OCI-LY7 (cell line): ENCODE measurements at regions not wholly inside any gene's neighbourhood (a gene's known extent, or its start where the extent isn't known, plus 50 kb on each side); places are given as distances from the start of the nearest gene placed in this dataset.

Source experiments
- BruUV-seq: library from RNA; stranded (reverse); fragments of 400-500 nt; replicated peaks from 2 replicates; lab custom pipeline; 2021; lab: Mats Ljungman, UMichigan
- CTCF ChIA-PET: fragments of 300-600 bp; sonication (Branson Sonifier 250); formaldehyde crosslinking; loops from one replicate; lab custom pipeline; 2022; ENCODE audit warnings: antibody characterized with exemption; ENCODE audit not compliant: unreplicated experiment; lab: Charles Lee
- POLR2A ChIA-PET: fragments of 300-600 bp; sonication (Branson Sonifier 250); formaldehyde crosslinking; loops from one replicate; lab custom pipeline; 2022; ENCODE audit warnings: antibody characterized with exemption; lab: Charles Lee
- DNase-seq: peaks from one replicate; pipeline ENCODE4 v3.0.0-alpha.2; 2015; ENCODE audit warnings: low spot score
- H2AFZ ChIP-seq: fragments of 200-600 bp; sonication (generic), shearing (Covaris generic); 2 replicates; pipeline ENCODE4 v1.6.1; 2014; ENCODE audit warnings: mild to moderate bottlenecking, antibody characterized with exemption, low read length, moderate library complexity
- H3K27ac ChIP-seq: fragments of 200-600 bp; sonication (generic); 2 replicates; pipeline ENCODE4 v1.5.1; 2014; ENCODE audit warnings: mixed run types, low read depth, mild to moderate bottlenecking, moderate library complexity, low read length, inconsistent platforms; ENCODE audit not compliant: poor library complexity, severe bottlenecking
- H3K36me3 ChIP-seq: fragments of 200-600 bp; sonication (generic); 2 replicates; pipeline ENCODE4 v1.6.1; 2014; ENCODE audit warnings: mild to moderate bottlenecking, antibody characterized with exemption, low read length, moderate library complexity, mixed read lengths; ENCODE audit not compliant: insufficient read depth
- H3K4me1 ChIP-seq: fragments of 200-600 bp; sonication (generic); 2 replicates; pipeline ENCODE4 v1.5.1; 2014; ENCODE audit warnings: mild to moderate bottlenecking, low read length; ENCODE audit not compliant: insufficient read depth, poor library complexity, severe bottlenecking
- H3K4me2 ChIP-seq: fragments of 200-600 bp; sonication (generic); 2 replicates; pipeline ENCODE4 v1.6.1; 2014; ENCODE audit warnings: mild to moderate bottlenecking, low read length
- H3K4me3 ChIP-seq: fragments of 200-600 bp; sonication (generic); 2 replicates; pipeline ENCODE4 v1.5.1; 2014; ENCODE audit warnings: mild to moderate bottlenecking, low read depth, low read length; ENCODE audit not compliant: poor library complexity, severe bottlenecking
- H3K79me2 ChIP-seq: fragments of 200-600 bp; sonication (generic); 2 replicates; pipeline ENCODE4 v1.6.1; 2016; ENCODE audit warnings: low read depth, mild to moderate bottlenecking, low read length, moderate library complexity, mixed read lengths; ENCODE audit not compliant: insufficient read depth
- H3K9me2 ChIP-seq: fragments of 200-600 bp; sonication (generic); 2 replicates; pipeline ENCODE4 v1.6.1; 2016; ENCODE audit warnings: mild to moderate bottlenecking, low read length, mixed read lengths; ENCODE audit not compliant: insufficient read depth
- H3K9me3 ChIP-seq: fragments of 200-600 bp; sonication (generic); 2 replicates; pipeline ENCODE4 v1.6.1; 2014; ENCODE audit warnings: mild to moderate bottlenecking, mixed run types, low read length, mixed read lengths
- H4K20me1 ChIP-seq: fragments of 200-600 bp; sonication (generic); 2 replicates; pipeline ENCODE4 v1.6.1; 2014; ENCODE audit warnings: mild to moderate bottlenecking, antibody characterized with exemption, low read length, moderate library complexity, mixed read lengths; ENCODE audit not compliant: insufficient read depth
- EZH2phosphoT487 ChIP-seq: fragments of 200-600 bp; sonication (generic); IDR thresholded peaks from 2 replicates; pipeline ENCODE4 v1.6.1; 2018; ENCODE audit warnings: low read depth, borderline replicate concordance, mild to moderate bottlenecking, mixed run types, antibody characterized with exemption, low read length, moderate library complexity, mixed read lengths
- intact Hi-C: fragments of 100-400 bp; cut with micrococcal nuclease; formaldehyde crosslinking; loops from one replicate; pipeline ENCODE4 v1.10.0; 2022; ENCODE audit not compliant: unreplicated experiment
- TF ChIP-seq, protein P1 (sequence below): fragments of 200-600 bp; sonication (generic); conservative IDR thresholded peaks from 2 replicates; pipeline ENCODE4 v1.5.1; 2014; ENCODE audit warnings: mild to moderate bottlenecking, antibody characterized with exemption, low read length, moderate library complexity, mixed read lengths

DNA sequence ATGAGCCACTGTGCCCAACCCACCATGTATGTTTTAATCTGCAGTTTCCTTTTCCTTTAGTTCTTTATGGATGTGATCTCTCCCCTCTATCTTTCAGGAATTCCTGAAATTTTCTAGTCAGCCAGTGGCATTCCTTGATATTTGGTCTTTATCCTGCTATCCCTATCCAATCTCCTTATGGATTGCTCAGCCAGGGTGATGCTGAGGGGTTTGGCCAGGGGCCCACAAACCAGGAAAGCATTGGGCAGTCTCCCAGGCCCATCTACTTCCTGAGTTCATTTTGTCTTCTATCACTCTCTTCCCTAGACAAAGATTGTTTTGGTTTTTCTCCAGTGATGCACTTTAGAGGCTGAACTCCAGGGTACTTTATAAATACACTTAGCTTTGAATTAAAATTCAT is 115.9 kb downstream of the KATNIP start:
- Histone ChIP-seq H3K4me3 (no peak overlapping the region), H3K9me2 (no peaks in the 10 kb centered on the region), H2AFZ (no peak overlapping the region), H3K27ac (no peak overlapping the region), H3K4me2 (no peak overlapping the region), H3K4me1 (no peaks in the 10 kb centered on the region), H4K20me1 (no peaks in the 10 kb centered on the region), H3K36me3 (no peaks in the 10 kb centered on the region), H3K9me3 (no peaks in the 10 kb centered on the region), H3K79me2 (no peaks in the 10 kb centered on the region)
- CTCF ChIA-PET, result no interaction called here
- BruUV-seq, result no TSS peak
- TF ChIP-seq, protein P1, sequence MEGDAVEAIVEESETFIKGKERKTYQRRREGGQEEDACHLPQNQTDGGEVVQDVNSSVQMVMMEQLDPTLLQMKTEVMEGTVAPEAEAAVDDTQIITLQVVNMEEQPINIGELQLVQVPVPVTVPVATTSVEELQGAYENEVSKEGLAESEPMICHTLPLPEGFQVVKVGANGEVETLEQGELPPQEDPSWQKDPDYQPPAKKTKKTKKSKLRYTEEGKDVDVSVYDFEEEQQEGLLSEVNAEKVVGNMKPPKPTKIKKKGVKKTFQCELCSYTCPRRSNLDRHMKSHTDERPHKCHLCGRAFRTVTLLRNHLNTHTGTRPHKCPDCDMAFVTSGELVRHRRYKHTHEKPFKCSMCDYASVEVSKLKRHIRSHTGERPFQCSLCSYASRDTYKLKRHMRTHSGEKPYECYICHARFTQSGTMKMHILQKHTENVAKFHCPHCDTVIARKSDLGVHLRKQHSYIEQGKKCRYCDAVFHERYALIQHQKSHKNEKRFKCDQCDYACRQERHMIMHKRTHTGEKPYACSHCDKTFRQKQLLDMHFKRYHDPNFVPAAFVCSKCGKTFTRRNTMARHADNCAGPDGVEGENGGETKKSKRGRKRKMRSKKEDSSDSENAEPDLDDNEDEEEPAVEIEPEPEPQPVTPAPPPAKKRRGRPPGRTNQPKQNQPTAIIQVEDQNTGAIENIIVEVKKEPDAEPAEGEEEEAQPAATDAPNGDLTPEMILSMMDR, result no peak
- no peak for TF ChIP-seq EZH2phosphoT487
- DNase-seq, result no peak
- POLR2A ChIA-PET, result no interaction called here
- intact Hi-C loops, result no loop called here

DNA sequence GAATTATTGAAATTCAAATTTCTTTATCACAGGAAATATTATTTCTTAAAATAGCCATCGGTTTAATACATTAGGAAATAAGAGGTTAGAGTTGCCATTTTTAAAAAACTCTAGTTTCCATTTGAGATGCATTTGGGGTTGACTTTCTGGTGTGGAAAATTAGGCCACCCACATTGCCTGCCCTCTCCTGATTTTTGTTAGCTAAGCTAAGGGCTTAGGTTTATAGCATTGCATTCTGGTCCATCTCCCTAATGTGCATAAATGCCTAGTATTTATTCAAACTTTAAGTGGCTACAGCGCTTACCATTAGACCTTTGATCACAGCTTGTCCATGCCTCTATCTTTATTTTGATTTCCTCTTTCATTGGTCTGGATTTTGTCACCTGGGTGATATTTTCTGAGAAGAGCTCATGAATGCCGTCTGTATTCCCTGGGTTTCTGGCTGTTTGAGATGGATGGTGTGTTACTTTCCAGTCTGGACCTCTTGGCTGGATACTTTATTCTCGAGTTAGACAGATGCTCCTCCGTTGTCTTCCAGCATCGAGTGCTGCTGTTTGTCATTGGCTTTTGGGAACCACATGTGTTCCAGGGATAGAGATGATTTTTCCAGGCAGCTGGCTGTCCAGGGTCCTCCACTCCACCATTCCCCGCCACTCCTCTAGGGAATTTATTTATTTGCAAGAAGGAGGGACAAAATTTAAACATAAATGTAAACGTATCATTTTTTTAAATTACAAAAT is 120.3 kb downstream of the KATNIP start:
- no peak overlapping the region for H2AFZ ChIP-seq
- CTCF ChIA-PET, result no interaction called here
- no peak overlapping the region for H3K27ac ChIP-seq
- DNase-seq, result no peak
- no peaks in the 10 kb centered on the region for H3K36me3 ChIP-seq
- H3K9me2 ChIP-seq, result no peaks in the 10 kb centered on the region
- no peaks in the 10 kb centered on the region for H3K4me1 ChIP-seq
- no TSS peak for BruUV-seq
- POLR2A ChIA-PET, result interaction anchor here (0.7 kb wide), 1 partner anchor 724 kb away, joined by 3 read pairs; no protein-coding TSS in a partner anchor
- no peaks in the 10 kb centered on the region for H4K20me1 ChIP-seq
- intact Hi-C loops, result no loop called here
- no peak overlapping the region for H3K4me2 ChIP-seq
- TF ChIP-seq, protein P1, result no peak
- TF ChIP-seq EZH2phosphoT487, result no peak
- no peaks in the 10 kb centered on the region for H3K9me3 ChIP-seq
- H3K4me3 ChIP-seq, result no peak overlapping the region
- no peaks in the 10 kb centered on the region for H3K79me2 ChIP-seq

DNA sequence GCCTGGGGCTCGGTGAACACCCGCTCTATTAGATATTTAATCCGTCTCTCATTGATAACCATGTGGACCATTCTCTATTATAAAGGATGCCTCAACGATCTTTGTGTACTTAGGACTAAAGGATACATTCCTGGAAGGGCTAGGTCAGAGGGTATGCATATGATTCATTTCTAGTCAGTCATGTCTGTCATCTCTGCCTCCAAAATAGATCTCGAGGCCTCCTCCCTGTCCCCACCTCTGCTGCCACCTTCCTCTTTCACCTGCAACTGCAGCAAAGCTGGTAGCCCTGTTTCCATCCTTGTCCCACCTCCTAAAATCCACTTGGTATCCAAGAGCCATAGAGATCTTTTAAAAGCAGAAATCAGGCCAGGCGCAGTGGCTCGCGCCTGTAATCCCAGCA is 121.5 kb downstream of the KATNIP start:
- no peak for TF ChIP-seq EZH2phosphoT487
- TF ChIP-seq, protein P1, result no peak
- Histone ChIP-seq H3K9me2 (no peaks in the 10 kb centered on the region), H3K4me2 (no peak overlapping the region), H3K27ac (no peak overlapping the region), H3K9me3 (no peaks in the 10 kb centered on the region), H4K20me1 (no peaks in the 10 kb centered on the region), H3K36me3 (no peaks in the 10 kb centered on the region), H2AFZ (no peak overlapping the region), H3K79me2 (no peaks in the 10 kb centered on the region), H3K4me3 (no peak overlapping the region), H3K4me1 (no peaks in the 10 kb centered on the region)
- CTCF ChIA-PET, result interaction anchor here (0.5 kb wide), 1 partner anchor 400 kb away, joined by 3 read pairs; no protein-coding TSS in a partner anchor
- DNase-seq, result no peak
- POLR2A ChIA-PET, result interaction anchor here (1.0 kb wide), 1 partner anchor 9 kb away, joined by 3 read pairs; no protein-coding TSS in a partner anchor
- BruUV-seq, result no TSS peak
- intact Hi-C loops, result no loop called here
